Gastrocnemius medialis (tissue), 4 donors: ENCODE measurements at regions not wholly inside any gene's neighbourhood (a gene's known extent, or its start where the extent isn't known, plus 50 kb on each side); places are given as distances from the start of the nearest gene placed in this dataset.

ENCODE experiments used
- ATAC-seq, 2 donors: fragments of 150-250 bp; one replicate each; pipeline ENCODE4 v1.9.1; 2016
- DNase-seq, 2 donors: peaks; one replicate each; pipeline ENCODE4 v3.0.0-alpha.2; 2019
- H3K27ac ChIP-seq, 4 donors: fragments of 200-600 bp; sonication (generic); 1 replicate in 1 of 4; 2 replicates in 3 of 4; pipeline ENCODE4 v1.5.1; 2016 to 2018; ENCODE audit warnings: mild to moderate bottlenecking in 2 of 4, moderate library complexity in 1 of 4
- H3K27me3 ChIP-seq, 3 donors: fragments of 200-600 bp; sonication (generic) in 2 of 3; 1 replicate in 1 of 3; 2 replicates in 2 of 3; pipeline versions ENCODE4 v1.5.1 to v1.6.0; 2016 to 2019; ENCODE audit warnings: mild to moderate bottlenecking in 1 of 3, moderate library complexity in 1 of 3
- H3K36me3 ChIP-seq, 2 donors: fragments of 200-600 bp; sonication (generic) in 1 of 2; one replicate each; pipeline ENCODE4 v1.5.1; 2017 to 2018
- H3K4me1 ChIP-seq, 2 donors: fragments of 200-600 bp; sonication (generic) in 1 of 2; one replicate each; pipeline ENCODE4 v1.5.1; 2016 to 2017; ENCODE audit warnings: mild to moderate bottlenecking in 2 of 2
- H3K4me3 ChIP-seq, 4 donors: fragments of 200-600 bp; sonication (generic) in 3 of 4; 1 replicate in 1 of 4; 2 replicates in 3 of 4; pipeline ENCODE4 v1.5.1; 2016 to 2019; ENCODE audit warnings: mild to moderate bottlenecking in 2 of 4
- H3K9me3 ChIP-seq, 3 donors: fragments of 200-600 bp; sonication (generic) in 2 of 3; 1 replicate in 1 of 3; 2 replicates in 2 of 3; pipeline ENCODE4 v1.5.1; 2016 to 2019
- CTCF ChIP-seq, 5 experiments: fragments of 450-650 bp in 3 of 5; fragments of 200-600 bp in 2 of 5; sonication (generic) in 2 of 5; IDR thresholded peaks in 4 of 5; conservative IDR thresholded peaks in 1 of 5; 1 replicate in 4 of 5; 2 replicates in 1 of 5; pipeline ENCODE4 v1.5.1; 2016 to 2019; ENCODE audit warnings: antibody characterized with exemption in 5 of 5, mild to moderate bottlenecking in 3 of 5, moderate library complexity in 3 of 5
- POLR2A ChIP-seq, 2 donors: fragments of 450-650 bp; IDR thresholded peaks; one replicate each; pipeline ENCODE4 v1.6.1; 2017; ENCODE audit warnings: antibody characterized with exemption in 2 of 2, mild to moderate bottlenecking in 2 of 2, moderate library complexity in 2 of 2
- in situ Hi-C, 4 donors: fragments of 200-750 bp; cut with MboI; loops; one replicate each; pipeline versions ENCODE4 v1.15.0 to v1.8.0; 2017; ENCODE audit warnings: low sequenced_read_pairs in 4 of 4
- intact Hi-C: fragments of 100-400 bp; cut with DNase I; formaldehyde crosslinking; loops from one replicate; pipeline ENCODE4 v1.15.1; 2023; ENCODE audit warnings: low total_unique reads

DNA sequence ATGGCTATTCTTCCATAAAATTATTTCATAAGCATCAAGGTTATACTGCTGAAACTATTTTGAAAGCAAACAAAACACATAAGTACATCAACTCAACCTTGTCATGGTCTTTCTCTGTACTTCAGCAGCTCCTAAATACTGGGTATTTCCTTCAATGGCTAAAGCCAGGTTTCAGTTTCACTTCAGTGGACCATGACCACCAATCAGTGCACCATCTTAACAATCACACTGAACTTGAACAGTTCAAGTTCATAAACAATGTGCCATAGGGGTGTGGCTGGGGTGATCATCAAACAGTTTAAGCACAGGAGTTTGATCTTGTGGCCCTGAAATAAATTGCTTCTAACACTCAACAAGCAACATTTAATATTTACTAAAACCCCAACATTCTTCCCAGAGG is 124.1 kb upstream of the FIGN start:
- no peaks in the 10 kb centered on the region for H3K4me1 ChIP-seq
- no peak overlapping the region for H3K4me3 ChIP-seq
- DNase-seq (no peak), ATAC-seq (no peak)
- H3K27me3 ChIP-seq, result no peaks in the 10 kb centered on the region
- no peak for TF ChIP-seq CTCF (IDR thresholded peaks at IDR 0.05 in 4 of 5, conservative IDR thresholded peaks at IDR 0.05 in 1 of 5)
- no peak for TF ChIP-seq POLR2A (IDR thresholded peaks at IDR 0.05)
- in situ Hi-C loops (no loop called here), intact Hi-C loops (no loop called here)
- H3K27ac ChIP-seq, result no peak overlapping the region
- H3K36me3 ChIP-seq, result no peaks in the 10 kb centered on the region
- no peaks in the 10 kb centered on the region for H3K9me3 ChIP-seq

DNA sequence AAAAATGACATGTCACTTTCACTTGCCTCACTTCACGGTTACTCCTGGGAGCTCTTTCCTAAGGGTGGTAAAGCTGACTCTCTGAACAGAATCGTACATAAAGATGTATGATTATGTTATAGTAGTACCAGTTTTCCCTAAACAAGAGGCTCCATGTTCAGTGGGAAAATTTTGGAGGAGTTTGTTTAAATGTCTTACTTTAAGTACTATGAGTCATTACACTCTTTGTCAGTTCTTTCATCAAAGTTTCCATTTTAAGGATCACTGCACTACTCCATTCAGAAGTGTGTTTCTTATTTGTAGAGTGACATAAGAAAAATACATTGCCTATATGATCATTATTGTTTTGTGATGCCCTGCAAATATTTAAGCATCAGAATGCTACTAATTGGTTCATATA is 121.1 kb upstream of the FIGN start:
- H3K4me1 ChIP-seq, result no peaks in the 10 kb centered on the region
- ATAC-seq (no peak), DNase-seq (no peak)
- in situ Hi-C loops (no loop called here), intact Hi-C loops (no loop called here)
- H3K4me3 ChIP-seq, result no peak overlapping the region
- H3K9me3 ChIP-seq, result no peaks in the 10 kb centered on the region
- no peak for TF ChIP-seq POLR2A (IDR thresholded peaks at IDR 0.05)
- TF ChIP-seq CTCF (IDR thresholded peaks at IDR 0.05 in 4 of 5, conservative IDR thresholded peaks at IDR 0.05 in 1 of 5), result no peak
- no peaks in the 10 kb centered on the region for H3K36me3 ChIP-seq
- H3K27ac ChIP-seq, result no peak overlapping the region
- no peaks in the 10 kb centered on the region for H3K27me3 ChIP-seq

DNA sequence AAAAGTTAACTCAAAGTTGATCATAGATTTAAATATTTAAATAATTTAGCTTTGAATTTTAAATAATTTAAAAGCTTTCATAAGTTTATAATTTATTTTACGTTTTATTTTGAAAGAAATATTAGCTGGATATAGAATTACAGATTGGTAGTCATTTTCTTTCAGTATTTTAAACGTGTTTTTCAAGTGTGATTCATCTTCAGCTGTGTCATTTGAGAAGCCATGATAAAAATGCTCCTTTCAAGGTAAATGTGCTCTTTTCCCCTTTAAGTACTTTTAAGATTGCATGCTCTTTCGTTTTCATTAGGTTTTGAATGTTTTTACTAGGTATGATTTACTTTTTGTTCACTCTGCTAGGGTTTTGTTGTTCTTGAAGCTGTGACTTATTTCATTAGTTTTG is 116.8 kb upstream of the FIGN start:
- Histone ChIP-seq H3K27ac (no peak overlapping the region), H3K4me1 (no peaks in the 10 kb centered on the region), H3K36me3 (no peaks in the 10 kb centered on the region), H3K27me3 (no peaks in the 10 kb centered on the region), H3K9me3 (no peaks in the 10 kb centered on the region), H3K4me3 (no peak overlapping the region)
- intact Hi-C loops (no loop called here), in situ Hi-C loops (no loop called here)
- ATAC-seq, result no peak
- DNase-seq, result no peak
- TF ChIP-seq POLR2A (IDR thresholded peaks at IDR 0.05) (no peak), CTCF (IDR thresholded peaks at IDR 0.05 in 4 of 5, conservative IDR thresholded peaks at IDR 0.05 in 1 of 5) (no peak)

- intact Hi-C loops, result no loop called here
- DNase-seq (no peak), ATAC-seq (no peak)
- Histone ChIP-seq H3K4me1 (no peaks in the 10 kb centered on the region), H3K27ac (no peak overlapping the region), H3K27me3 (no peaks in the 10 kb centered on the region), H3K4me3 (no peak overlapping the region), H3K9me3 (no peaks in the 10 kb centered on the region), H3K36me3 (no peaks in the 10 kb centered on the region)
- TF ChIP-seq CTCF (IDR thresholded peaks at IDR 0.05 in 4 of 5, conservative IDR thresholded peaks at IDR 0.05 in 1 of 5), result no peak
- no peak for TF ChIP-seq POLR2A (IDR thresholded peaks at IDR 0.05)
- in situ Hi-C loops, result no loop called here
These were observed 114.1 kb upstream of the FIGN start for GRCh38 chr2:163849756-163850435.

DNA sequence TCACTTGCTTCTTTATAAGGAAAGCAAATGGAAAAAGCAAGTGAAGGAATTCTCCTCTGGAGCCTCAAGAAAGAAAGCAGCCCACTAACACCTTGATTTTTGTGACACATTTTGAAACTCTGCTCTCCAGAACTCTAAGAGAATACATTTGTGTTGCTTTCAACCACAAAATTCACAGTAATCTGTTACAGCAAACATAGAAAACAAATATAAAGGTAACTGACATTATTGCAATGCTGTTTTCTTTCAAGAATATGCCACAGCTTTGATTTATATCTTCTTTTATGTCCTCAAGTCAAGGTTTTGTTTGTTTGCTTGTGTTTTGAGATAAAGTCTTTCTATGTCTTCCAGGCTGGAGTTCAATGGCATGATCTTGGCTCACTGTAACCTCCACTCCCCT is 103.1 kb upstream of the FIGN start:
- H3K9me3 ChIP-seq, result no peaks in the 10 kb centered on the region
- no peaks in the 10 kb centered on the region for H3K36me3 ChIP-seq
- no peak overlapping the region for H3K27ac ChIP-seq
- ATAC-seq, result no peak
- in situ Hi-C loops, result no loop called here
- no peaks in the 10 kb centered on the region for H3K27me3 ChIP-seq
- no peaks in the 10 kb centered on the region for H3K4me1 ChIP-seq
- intact Hi-C loops, result no loop called here
- H3K4me3 ChIP-seq, result no peak overlapping the region
- DNase-seq, result no peak
- TF ChIP-seq CTCF (IDR thresholded peaks at IDR 0.05 in 4 of 5, conservative IDR thresholded peaks at IDR 0.05 in 1 of 5), result no peak
- no peak for TF ChIP-seq POLR2A (IDR thresholded peaks at IDR 0.05)
